ENCODE measurements at regions not wholly inside any gene's neighbourhood (a gene's known extent, or its start where the extent isn't known, plus 50 kb on each side); places are given as distances from the start of the nearest gene placed in this dataset.

- TF ChIP-seq CTCF (IDR thresholded peaks at IDR 0.05) (no peak), POLR2A (IDR thresholded peaks at IDR 0.05) (no peak)
Measured at GRCh38 chr14:95444132-95445129, 72.0 kb downstream of the SYNE3 start.

Measured in prostate gland (tissue), 2 donors.